Prostate gland (tissue), 2 donors: ENCODE measurements at regions not wholly inside any gene's neighbourhood (a gene's known extent, or its start where the extent isn't known, plus 50 kb on each side); places are given as distances from the start of the nearest gene placed in this dataset.

Experiments
- POLR2A ChIP-seq: fragments of 450-650 bp; IDR thresholded peaks from one replicate; pipeline ENCODE4 v1.6.1; 2016; ENCODE audit warnings: antibody characterized with exemption, mild to moderate bottlenecking
- POLR2AphosphoS5 ChIP-seq: sonication (generic); formaldehyde crosslinking; IDR thresholded peaks from one replicate; pipeline ENCODE4 v1.6.1; 2017; ENCODE audit warnings: antibody characterized with exemption
- TF ChIP-seq, protein P1 (sequence below), 4 experiments: fragments of 200-600 bp in 2 of 4; fragments of 450-650 bp in 2 of 4; sonication (generic) in 2 of 4; IDR thresholded peaks; 1 replicate in 3 of 4; 2 replicates in 1 of 4; pipeline ENCODE4 v1.5.1; 2016 to 2019; ENCODE audit warnings: antibody characterized with exemption in 4 of 4, mild to moderate bottlenecking in 2 of 4, moderate library complexity in 2 of 4

DNA sequence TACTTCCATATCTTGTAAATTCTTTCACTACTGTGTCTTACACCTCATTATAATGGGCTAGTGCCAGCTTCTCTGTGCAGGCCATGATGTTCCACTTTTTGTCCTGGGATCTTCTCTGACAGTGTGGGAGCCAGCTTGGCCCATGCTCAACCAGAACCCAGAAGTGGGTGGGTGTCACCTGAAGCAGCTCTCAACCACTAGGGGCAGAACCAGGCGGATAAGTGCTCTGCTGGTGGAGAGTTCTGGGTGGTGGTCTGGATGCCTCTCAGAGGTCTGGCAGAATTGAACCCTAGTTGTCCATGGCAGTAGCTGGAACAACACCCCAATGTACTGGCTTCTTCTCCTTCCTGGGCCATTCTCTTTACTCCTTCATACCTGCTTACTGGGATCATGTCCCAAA, 254.1 kb upstream of the N4BP1 start:
- TF ChIP-seq POLR2A = no peak
- TF ChIP-seq POLR2AphosphoS5 = no peak
- TF ChIP-seq, protein P1, sequence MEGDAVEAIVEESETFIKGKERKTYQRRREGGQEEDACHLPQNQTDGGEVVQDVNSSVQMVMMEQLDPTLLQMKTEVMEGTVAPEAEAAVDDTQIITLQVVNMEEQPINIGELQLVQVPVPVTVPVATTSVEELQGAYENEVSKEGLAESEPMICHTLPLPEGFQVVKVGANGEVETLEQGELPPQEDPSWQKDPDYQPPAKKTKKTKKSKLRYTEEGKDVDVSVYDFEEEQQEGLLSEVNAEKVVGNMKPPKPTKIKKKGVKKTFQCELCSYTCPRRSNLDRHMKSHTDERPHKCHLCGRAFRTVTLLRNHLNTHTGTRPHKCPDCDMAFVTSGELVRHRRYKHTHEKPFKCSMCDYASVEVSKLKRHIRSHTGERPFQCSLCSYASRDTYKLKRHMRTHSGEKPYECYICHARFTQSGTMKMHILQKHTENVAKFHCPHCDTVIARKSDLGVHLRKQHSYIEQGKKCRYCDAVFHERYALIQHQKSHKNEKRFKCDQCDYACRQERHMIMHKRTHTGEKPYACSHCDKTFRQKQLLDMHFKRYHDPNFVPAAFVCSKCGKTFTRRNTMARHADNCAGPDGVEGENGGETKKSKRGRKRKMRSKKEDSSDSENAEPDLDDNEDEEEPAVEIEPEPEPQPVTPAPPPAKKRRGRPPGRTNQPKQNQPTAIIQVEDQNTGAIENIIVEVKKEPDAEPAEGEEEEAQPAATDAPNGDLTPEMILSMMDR (IDR thresholded peaks at IDR 0.05) = no peak
